OCI-LY7 (cell line): ENCODE measurements at regions not wholly inside any gene's neighbourhood (a gene's known extent, or its start where the extent isn't known, plus 50 kb on each side); places are given as distances from the start of the nearest gene placed in this dataset.

Experiments used
- EZH2phosphoT487 ChIP-seq: fragments of 200-600 bp; sonication (generic); IDR thresholded peaks from 2 replicates; pipeline ENCODE4 v1.6.1; 2018; ENCODE audit warnings: low read depth, borderline replicate concordance, mild to moderate bottlenecking, mixed run types, antibody characterized with exemption, low read length, moderate library complexity, mixed read lengths
- TF ChIP-seq, protein P1 (sequence below): fragments of 200-600 bp; sonication (generic); conservative IDR thresholded peaks from 2 replicates; pipeline ENCODE4 v1.5.1; 2014; ENCODE audit warnings: mild to moderate bottlenecking, antibody characterized with exemption, low read length, moderate library complexity, mixed read lengths

DNA sequence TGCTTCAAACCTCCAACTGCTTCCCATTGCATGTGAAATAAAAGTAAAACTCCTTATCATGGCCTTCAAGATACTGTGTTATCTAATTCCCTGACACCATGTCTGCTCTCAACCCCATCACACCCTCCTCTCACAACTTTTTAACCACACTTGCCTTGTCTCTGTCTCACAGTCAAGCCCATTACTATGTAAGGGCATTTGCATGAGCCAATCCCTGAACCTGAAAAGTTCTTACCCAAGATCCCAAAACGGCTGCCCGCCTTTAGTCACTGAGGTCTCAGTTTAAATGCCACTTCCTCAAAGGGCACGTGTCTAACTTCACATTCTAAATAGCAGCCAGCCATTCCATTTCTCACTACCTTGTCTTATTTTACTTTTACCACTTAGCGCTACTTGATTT, 83.1 kb downstream of the SST start:
- TF ChIP-seq, protein P1, sequence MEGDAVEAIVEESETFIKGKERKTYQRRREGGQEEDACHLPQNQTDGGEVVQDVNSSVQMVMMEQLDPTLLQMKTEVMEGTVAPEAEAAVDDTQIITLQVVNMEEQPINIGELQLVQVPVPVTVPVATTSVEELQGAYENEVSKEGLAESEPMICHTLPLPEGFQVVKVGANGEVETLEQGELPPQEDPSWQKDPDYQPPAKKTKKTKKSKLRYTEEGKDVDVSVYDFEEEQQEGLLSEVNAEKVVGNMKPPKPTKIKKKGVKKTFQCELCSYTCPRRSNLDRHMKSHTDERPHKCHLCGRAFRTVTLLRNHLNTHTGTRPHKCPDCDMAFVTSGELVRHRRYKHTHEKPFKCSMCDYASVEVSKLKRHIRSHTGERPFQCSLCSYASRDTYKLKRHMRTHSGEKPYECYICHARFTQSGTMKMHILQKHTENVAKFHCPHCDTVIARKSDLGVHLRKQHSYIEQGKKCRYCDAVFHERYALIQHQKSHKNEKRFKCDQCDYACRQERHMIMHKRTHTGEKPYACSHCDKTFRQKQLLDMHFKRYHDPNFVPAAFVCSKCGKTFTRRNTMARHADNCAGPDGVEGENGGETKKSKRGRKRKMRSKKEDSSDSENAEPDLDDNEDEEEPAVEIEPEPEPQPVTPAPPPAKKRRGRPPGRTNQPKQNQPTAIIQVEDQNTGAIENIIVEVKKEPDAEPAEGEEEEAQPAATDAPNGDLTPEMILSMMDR = no peak
- TF ChIP-seq EZH2phosphoT487 = no peak
